ENCODE measurements at regions not wholly inside any gene's neighbourhood (a gene's known extent, or its start where the extent isn't known, plus 50 kb on each side); places are given as distances from the start of the nearest gene placed in this dataset.

DNA sequence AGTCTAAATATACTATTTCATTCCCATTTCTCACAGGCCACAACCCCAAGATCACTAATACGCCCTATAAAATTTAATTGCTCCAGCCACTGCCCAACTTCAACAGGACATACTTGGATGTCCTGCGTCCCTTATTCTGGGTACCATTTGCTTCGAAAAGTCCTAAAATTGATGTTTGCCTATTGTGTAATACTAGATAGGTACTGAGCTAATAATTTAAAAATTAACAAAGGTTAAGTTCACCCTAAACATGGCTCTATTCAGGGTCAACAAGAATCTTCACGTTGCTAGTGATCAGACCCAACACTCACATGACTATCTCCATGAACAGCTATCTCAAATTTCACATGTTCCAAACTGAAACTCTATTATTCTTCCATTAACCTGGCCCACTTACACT lies 296.4 kb upstream of the RND3 start:
- TF ChIP-seq, protein P1, sequence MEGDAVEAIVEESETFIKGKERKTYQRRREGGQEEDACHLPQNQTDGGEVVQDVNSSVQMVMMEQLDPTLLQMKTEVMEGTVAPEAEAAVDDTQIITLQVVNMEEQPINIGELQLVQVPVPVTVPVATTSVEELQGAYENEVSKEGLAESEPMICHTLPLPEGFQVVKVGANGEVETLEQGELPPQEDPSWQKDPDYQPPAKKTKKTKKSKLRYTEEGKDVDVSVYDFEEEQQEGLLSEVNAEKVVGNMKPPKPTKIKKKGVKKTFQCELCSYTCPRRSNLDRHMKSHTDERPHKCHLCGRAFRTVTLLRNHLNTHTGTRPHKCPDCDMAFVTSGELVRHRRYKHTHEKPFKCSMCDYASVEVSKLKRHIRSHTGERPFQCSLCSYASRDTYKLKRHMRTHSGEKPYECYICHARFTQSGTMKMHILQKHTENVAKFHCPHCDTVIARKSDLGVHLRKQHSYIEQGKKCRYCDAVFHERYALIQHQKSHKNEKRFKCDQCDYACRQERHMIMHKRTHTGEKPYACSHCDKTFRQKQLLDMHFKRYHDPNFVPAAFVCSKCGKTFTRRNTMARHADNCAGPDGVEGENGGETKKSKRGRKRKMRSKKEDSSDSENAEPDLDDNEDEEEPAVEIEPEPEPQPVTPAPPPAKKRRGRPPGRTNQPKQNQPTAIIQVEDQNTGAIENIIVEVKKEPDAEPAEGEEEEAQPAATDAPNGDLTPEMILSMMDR (IDR thresholded peaks at IDR 0.05; ENCODE audit: low read length), result no peak
- TF ChIP-seq EZH2 (IDR thresholded peaks at IDR 0.05; ENCODE audit: borderline replicate concordance, low read length), result no peak
